Stimulated activated naive CD8-positive, alpha-beta T cell treated with anti-CD3 and anti-CD28 coated beads, Interleukin-15, Interleukin-2, amounts not matched to agents 100 ng/mL and 50 ng/mL, for 24 hours (primary cell): ENCODE measurements at regions not wholly inside any gene's neighbourhood (a gene's known extent, or its start where the extent isn't known, plus 50 kb on each side); places are given as distances from the start of the nearest gene placed in this dataset.
"Not testable (repeated sequence)": the region's sequence is repeated elsewhere in the genome, so short reads cannot be mapped to it uniquely, and the experiment has no call there.

ENCODE experiments used
- H3K27ac Mint-ChIP-seq: one replicate; pipeline ENCODE4 v1.8.0; 2021; ENCODE audit warnings: mild to moderate bottlenecking, mixed read lengths
- H3K27me3 Mint-ChIP-seq: one replicate; pipeline ENCODE4 v1.8.0; 2021; ENCODE audit warnings: mixed read lengths
- H3K36me3 Mint-ChIP-seq: one replicate; pipeline ENCODE4 v1.8.0; 2021; ENCODE audit warnings: low read depth, mixed read lengths
- H3K4me1 Mint-ChIP-seq: one replicate; pipeline ENCODE4 v1.8.0; 2021; ENCODE audit warnings: low read depth, mixed read lengths
- H3K4me3 Mint-ChIP-seq: one replicate; pipeline ENCODE4 v1.8.0; 2021; ENCODE audit warnings: mild to moderate bottlenecking, mixed read lengths
- H3K9me3 Mint-ChIP-seq: one replicate; pipeline ENCODE4 v1.8.0; 2021; ENCODE audit warnings: mixed read lengths

DNA sequence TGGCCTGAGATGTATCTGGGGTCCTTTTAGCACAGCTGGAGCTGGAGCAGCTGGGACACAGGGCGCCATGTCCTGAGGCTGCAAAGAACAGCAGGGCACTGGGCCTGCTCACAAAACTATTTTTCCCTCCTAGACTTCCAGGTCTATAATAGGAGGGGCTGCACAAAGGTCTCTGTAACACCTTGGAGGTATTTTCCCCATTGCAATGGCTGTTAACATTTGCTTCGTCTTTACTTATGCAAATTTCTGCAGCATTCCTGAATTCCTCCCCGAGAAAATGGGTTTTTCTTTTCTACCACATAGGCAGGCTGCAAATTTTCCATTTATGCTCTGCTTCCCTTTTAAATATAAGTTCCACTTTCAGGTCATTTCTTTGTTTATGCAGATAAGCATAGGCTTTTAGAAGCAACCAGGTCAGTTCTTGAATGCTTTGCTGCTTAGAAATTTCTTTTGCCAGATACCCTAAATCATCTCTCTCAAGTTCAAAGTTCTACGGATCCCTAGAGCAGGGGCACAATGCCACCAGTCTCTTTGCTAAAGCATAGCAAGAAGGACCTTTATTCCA is 130.8 kb downstream of the PCSK1 start:
- Mint-ChIP-seq H3K27ac (no peak overlapping the region), H3K4me3 (no peak overlapping the region), H3K36me3 (no peaks in the 10 kb centered on the region), H3K27me3 (peaks cover 8% of the 10 kb centered on the region), H3K9me3 (peaks cover 13% of the 10 kb centered on the region), H3K4me1 (no peaks in the 10 kb centered on the region)

DNA sequence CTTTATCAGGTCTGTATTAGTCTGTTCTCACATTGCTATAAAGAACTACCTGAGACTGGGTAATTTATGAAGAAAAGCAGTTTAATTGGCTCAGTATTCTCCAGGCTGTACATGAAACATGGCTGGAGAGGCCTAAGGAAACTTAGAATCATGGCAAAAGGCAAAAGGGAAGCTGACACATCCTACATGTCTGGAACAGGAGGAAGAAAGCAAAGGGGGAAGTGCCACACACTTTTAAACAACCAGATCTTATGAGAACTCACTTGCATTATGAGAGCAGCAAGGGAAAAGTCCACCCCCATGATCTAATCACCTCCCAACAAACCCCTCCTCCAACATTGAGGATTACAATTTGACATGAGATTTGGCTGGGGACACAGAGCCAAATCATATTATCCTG is 132.1 kb downstream of the PCSK1 start:
- Mint-ChIP-seq H3K27me3 (no peaks in the 10 kb centered on the region), H3K36me3 (no peaks in the 10 kb centered on the region), H3K27ac (no peak overlapping the region), H3K4me3 (no peak overlapping the region), H3K4me1 (no peaks in the 10 kb centered on the region), H3K9me3 (peaks cover 7% of the 10 kb centered on the region)

DNA sequence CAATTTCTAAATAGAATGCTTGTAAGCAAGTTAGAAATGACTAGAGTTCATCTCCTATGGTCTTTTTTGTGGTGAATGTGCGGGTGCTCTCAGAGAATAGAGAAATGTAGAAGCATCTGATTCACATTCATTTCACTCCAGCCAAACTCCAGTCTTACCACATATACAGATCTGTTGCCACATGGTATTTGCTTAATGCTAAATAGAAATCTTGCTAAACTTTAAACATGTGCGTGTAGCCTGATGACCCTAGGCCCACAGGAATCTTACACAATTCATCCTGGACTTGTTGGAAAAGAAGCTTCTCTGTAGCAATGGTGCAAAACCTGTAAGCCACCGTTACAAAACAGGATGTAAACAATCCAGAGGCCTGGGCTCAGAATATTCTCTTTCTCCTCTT is 135.2 kb downstream of the PCSK1 start:
- Mint-ChIP-seq H3K9me3 (peaks cover 7% of the 10 kb centered on the region), H3K4me3 (no peak overlapping the region), H3K27ac (no peak overlapping the region), H3K36me3 (no peaks in the 10 kb centered on the region), H3K4me1 (no peaks in the 10 kb centered on the region), H3K27me3 (peaks cover 1% of the 10 kb centered on the region)

DNA sequence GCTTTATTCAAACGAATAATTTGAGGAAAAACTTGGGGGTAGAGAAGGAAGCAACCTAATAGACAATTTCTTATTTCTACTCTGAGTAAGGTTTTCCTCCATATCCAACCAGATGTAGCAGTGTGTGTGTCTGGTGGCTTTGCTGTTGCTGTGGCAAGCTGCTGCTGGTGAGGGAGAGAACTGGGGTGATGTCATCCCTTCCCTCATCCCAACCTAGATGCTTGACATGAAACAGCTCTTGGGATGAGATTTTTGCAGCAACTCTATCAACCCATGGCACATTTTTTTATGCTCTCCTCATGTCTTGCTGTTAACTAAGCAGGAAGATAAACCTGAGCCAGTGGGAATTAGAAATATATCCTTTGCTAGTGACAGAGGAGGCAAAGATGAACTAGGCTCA is 135.8 kb downstream of the PCSK1 start:
- no peak overlapping the region for H3K27ac Mint-ChIP-seq
- H3K4me1 Mint-ChIP-seq = no peaks in the 10 kb centered on the region
- H3K4me3 Mint-ChIP-seq = no peak overlapping the region
- peaks cover under 1% of the 10 kb centered on the region for H3K9me3 Mint-ChIP-seq
- no peaks in the 10 kb centered on the region for H3K36me3 Mint-ChIP-seq
- H3K27me3 Mint-ChIP-seq = peaks cover 7% of the 10 kb centered on the region

DNA sequence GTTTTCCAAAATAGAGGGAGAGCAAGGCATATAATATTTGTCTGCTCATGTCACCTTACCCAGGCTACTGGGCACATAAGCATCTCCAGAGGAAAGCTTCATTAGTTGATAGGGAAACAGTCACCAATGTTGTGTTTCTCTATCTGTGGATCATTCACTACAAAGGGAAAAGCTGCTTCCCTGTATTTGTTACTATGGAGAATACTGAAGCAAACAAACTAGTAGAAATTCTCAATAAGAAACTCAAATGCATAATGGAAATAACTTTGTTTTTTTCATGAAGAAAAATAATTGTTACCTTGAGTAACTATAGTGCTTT is 138.2 kb downstream of the PCSK1 start:
- no peaks in the 10 kb centered on the region for H3K36me3 Mint-ChIP-seq
- H3K4me3 Mint-ChIP-seq = no peak overlapping the region
- peaks cover 18% of the 10 kb centered on the region for H3K27me3 Mint-ChIP-seq
- no peak overlapping the region for H3K27ac Mint-ChIP-seq
- H3K4me1 Mint-ChIP-seq = no peaks in the 10 kb centered on the region
- peaks cover 5% of the 10 kb centered on the region for H3K9me3 Mint-ChIP-seq

DNA sequence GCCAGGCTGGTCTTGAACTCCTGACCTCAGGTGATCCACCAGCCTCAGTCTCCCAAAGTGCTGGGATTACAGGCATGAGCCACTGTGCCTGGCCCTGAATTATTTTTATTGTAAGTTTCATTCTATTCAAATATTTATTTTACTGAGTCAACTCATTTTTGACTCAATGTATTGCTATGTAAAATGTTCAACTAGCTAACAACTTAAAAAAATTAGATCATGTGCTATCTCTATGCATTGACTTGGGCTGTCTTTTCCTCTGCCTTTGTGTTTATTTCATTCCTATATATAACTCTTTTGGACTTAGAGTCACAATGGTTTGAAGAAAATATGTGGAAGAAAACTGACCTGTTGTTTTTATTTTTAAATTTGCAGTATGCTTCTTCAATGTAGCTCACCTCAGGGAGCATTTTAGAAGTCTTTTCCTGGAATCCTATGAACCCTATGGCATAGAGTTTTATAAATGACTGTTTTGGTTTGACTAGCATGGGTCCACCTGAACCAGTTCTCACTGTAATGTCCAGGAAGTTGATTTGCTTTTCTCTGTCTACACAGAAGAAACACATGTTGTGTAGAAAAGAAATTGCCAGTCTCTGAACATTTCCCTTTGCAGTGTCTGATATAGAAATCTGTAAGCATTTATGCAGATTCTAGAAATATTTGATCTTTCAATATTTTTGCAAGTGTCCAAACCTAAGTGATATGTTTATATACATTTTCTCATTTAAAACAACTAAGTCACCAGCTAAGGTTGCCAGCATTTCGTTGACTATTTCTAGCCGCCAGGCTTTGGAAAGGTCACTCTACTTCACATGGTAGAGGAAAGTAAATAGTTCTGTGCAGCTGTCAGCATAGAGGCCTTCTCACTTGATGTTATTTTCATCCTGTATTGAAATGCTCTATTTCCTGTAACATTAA is 138.8 kb downstream of the PCSK1 start:
- no peak overlapping the region for H3K27ac Mint-ChIP-seq
- H3K27me3 Mint-ChIP-seq = peaks cover 22% of the 10 kb centered on the region
- peaks cover 9% of the 10 kb centered on the region for H3K9me3 Mint-ChIP-seq
- peaks cover 4% of the 10 kb centered on the region for H3K4me1 Mint-ChIP-seq
- peaks cover 4% of the 10 kb centered on the region for H3K36me3 Mint-ChIP-seq
- H3K4me3 Mint-ChIP-seq = no peak overlapping the region

DNA sequence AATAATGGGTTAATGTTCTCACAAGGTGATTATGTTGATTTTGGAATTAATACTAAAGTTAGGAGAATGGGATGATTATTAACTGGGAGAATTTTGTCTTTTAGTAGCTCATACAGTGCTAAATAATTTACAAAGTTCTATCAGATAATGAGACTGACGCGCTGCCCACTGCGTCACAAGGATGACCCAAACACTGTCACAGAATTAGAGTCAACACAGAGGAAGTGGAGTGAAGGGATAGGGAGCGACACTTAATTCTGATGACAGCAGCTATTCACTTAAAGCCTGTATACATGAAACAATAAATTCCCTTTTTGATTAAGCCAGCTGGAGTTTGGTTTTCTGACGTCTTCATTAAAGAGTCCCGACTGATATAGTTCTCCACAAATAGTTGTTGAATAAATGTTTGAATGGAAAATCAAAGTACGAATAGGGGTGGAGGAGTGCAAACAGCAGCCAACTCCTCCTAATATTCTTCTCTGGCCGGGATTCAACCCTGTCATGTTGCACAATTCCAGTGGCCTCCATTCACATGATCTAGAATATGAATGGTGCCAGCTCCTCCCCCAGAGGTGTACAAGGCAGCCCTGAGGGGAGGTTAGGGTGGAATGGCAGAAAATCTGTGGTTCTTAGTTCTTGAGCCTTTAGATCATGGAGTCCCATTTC is 140.3 kb downstream of the PCSK1 start:
- peaks cover 8% of the 10 kb centered on the region for H3K4me1 Mint-ChIP-seq
- peaks cover 25% of the 10 kb centered on the region for H3K27me3 Mint-ChIP-seq
- H3K9me3 Mint-ChIP-seq = peaks cover 10% of the 10 kb centered on the region
- peaks cover 4% of the 10 kb centered on the region for H3K36me3 Mint-ChIP-seq
- no peak overlapping the region for H3K4me3 Mint-ChIP-seq
- H3K27ac Mint-ChIP-seq = no peak overlapping the region

DNA sequence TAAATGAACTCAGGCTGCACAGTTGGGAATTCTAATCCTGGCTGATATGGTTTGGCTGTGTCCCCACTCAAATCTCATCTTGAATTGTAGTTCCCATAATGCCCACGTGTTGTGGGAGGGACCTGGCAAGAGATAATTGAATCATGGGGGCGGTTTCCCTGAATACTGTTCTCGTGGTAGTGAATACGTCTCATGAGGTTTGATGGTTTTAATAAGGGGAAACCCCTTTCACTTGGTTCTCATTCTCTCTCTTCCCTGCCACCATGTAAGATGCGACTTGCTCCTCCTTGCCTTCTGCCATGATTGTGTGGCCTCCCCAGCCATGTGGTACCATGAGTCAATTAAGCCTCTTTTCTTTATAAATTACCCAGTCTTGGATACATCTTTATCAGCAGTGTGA is 143.8 kb downstream of the PCSK1 start:
- Mint-ChIP-seq H3K9me3 (peaks cover 10% of the 10 kb centered on the region), H3K27me3 (peaks cover 52% of the 10 kb centered on the region)
- not testable (repeated sequence) for H3K36me3 Mint-ChIP-seq, H3K4me1 Mint-ChIP-seq, H3K4me3 Mint-ChIP-seq, H3K27ac Mint-ChIP-seq

DNA sequence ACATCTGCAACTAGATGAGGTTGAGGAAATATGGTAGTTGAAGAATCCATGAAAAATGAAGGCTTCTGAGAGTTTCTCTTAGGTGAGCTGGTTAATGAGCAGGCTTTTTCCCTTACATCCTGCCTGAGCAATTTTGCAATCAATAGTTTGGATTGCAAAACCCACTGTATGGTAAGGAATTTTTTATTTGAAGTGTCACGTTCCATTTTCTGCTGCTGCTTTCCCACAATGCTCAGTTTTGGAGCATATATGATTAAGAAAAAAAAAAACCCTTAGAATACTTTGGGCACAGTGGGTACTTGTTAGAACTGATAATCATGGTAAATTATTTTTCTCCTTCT is 144.2 kb downstream of the PCSK1 start:
- H3K9me3 Mint-ChIP-seq = peaks cover 10% of the 10 kb centered on the region
- H3K27ac Mint-ChIP-seq = no peak overlapping the region
- peaks cover 4% of the 10 kb centered on the region for H3K36me3 Mint-ChIP-seq
- no peak overlapping the region for H3K4me3 Mint-ChIP-seq
- H3K4me1 Mint-ChIP-seq = peaks cover 8% of the 10 kb centered on the region
- H3K27me3 Mint-ChIP-seq = peaks cover 57% of the 10 kb centered on the region

DNA sequence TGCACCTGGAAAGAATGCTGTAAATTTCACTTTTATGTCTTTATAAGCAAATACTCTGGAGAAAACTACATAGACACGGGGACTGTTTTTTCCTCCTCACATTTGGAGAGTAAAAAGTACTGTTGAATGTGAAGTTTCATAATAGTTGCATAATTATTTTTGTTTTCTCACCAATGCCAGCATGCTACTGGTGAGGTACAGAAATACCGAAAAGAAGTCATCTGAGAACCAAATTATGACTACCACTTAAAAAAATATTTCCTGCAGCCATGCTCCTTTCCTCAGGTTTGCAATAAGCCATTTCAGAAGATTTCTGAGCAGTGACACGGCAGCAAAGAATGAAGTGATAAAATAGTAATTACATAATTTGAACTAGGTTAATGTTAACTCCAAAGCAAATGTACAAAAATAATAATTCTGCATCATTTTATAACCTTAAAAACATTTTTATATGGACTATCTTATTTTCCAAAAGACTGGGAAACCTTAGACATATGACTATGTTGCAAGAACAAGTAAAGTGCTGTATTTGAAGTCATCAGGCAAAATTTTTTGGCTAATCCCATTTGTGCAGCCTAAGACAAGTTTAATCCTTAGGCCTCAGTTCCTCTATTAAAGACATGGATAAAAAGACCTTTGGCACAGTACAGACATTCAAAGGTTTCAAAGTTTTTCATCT is 144.7 kb downstream of the PCSK1 start:
- Mint-ChIP-seq H3K9me3 (peaks cover 10% of the 10 kb centered on the region), H3K4me3 (no peak overlapping the region), H3K4me1 (peaks cover 8% of the 10 kb centered on the region), H3K36me3 (peaks cover 4% of the 10 kb centered on the region), H3K27ac (no peak overlapping the region), H3K27me3 (peaks cover 62% of the 10 kb centered on the region)

DNA sequence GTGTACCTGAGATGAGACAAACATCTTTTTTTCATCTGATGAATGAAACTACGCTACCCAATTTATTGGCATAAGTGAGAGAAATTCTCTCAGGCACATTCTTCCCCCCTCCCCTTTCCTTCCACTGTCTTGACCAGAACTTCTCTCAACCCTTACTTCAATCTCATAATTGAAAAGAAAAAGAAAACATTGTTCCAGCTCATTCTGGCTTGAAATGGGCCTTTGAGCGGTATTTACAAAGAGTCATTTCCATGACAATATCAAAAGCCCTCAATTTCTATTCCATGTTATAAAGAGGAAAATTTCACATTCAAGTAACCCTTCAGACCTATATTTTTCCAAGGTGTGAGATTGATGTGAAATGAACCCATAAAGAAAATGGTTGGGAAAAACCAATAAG is 145.9 kb downstream of the PCSK1 start:
- Mint-ChIP-seq H3K9me3 (peaks cover 10% of the 10 kb centered on the region), H3K36me3 (peaks cover 4% of the 10 kb centered on the region), H3K4me3 (no peak overlapping the region), H3K27me3 (peaks cover 58% of the 10 kb centered on the region), H3K27ac (no peak overlapping the region), H3K4me1 (peaks cover 8% of the 10 kb centered on the region)

DNA sequence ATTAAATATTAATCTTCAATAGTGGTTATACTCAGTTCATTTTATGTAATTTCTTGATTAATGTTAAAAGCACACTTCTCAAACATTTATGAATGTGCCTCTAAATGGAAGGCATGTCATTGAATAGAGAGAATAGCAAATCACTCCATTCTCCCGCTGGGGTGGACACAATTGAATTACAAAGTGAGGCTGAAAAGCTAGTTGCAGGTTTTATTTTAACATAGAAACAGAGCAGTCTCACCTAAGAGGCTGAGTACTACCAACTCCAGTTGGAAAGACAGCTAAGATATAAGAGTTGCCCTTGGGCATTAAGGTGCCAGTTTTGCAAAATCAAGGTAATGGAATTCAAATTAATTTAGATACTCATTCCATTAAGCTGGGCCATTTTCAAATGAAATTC is 147.2 kb downstream of the PCSK1 start:
- H3K27ac Mint-ChIP-seq = no peak overlapping the region
- peaks cover 4% of the 10 kb centered on the region for H3K36me3 Mint-ChIP-seq
- H3K4me1 Mint-ChIP-seq = peaks cover 10% of the 10 kb centered on the region
- no peak overlapping the region for H3K4me3 Mint-ChIP-seq
- peaks cover 61% of the 10 kb centered on the region for H3K27me3 Mint-ChIP-seq
- peaks cover 5% of the 10 kb centered on the region for H3K9me3 Mint-ChIP-seq

DNA sequence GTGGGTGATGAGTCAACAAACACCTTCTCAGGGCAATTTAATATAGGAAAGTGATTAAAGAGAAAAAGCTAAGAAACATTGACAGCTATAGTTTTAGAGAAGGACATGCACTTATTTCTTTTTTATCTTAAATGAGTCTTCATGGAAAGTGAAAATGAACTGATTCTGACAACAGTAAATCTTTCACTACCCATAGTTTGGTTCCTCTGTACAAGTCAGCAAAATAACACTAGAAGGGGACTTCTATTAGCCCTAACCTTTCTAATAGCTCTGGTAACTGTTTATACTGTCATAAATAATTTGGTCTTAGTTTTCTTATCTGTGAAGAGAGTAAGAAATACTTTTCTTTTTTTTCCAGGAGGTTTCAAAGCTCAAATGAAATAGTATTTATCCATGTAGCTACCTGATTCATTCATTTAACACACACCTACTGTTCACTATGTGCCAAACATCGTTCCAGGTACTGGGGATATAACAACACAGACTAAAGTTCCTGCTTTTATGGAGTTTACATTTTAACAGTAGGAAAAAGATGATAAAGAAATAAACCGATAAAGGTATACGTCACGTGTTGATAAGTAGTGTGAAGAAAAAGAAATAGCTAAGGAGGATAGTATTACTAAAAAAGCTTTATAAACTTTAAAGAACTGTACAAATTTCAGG is 148.2 kb downstream of the PCSK1 start:
- Mint-ChIP-seq H3K4me3 (no peak overlapping the region), H3K9me3 (peaks cover 5% of the 10 kb centered on the region), H3K4me1 (peaks cover 20% of the 10 kb centered on the region), H3K27me3 (peaks cover 61% of the 10 kb centered on the region), H3K27ac (no peak overlapping the region), H3K36me3 (peaks cover 4% of the 10 kb centered on the region)

DNA sequence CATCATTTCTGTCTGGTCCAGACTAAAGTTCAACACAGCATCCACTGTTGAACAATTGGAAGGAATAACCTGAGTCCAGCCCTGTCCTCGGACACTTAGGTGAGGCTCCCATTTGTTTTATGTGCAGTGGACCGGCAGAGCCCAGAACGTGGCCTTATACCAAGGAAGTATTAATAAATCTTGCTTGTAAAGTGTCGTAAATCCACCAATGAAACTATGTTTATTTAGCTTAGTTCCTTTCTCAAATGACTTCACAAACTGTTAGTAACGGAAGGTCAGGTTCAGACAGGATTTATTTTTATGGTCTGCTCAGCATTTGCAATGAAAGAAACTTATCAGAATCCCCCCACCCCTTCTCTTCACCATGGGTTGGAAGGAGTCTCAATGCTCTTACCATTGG is 149.5 kb downstream of the PCSK1 start:
- Mint-ChIP-seq H3K9me3 (no peaks in the 10 kb centered on the region), H3K4me3 (no peak overlapping the region), H3K36me3 (no peaks in the 10 kb centered on the region), H3K4me1 (peaks cover 15% of the 10 kb centered on the region), H3K27ac (no peak overlapping the region), H3K27me3 (peaks cover 57% of the 10 kb centered on the region)

DNA sequence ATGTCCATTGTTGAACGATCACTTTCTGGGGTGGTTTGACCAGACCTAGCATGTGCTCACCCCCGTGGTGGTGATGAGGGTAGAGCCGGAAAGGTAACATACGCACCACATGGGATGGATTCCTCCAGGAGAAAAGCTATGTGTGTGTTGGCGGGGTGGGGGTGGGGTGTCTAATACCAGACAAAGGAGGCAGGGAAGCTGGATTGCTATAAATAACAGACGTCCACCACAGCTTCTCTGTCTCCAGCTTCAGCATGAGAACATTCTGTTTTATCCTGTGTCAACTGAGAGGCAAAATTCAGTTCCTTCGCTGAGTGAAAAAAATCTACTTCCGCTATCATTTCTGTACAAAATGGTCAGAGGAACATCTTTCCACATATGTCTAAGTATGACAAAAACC is 151.0 kb downstream of the PCSK1 start:
- Mint-ChIP-seq H3K4me3 (no peak overlapping the region), H3K27ac (no peak overlapping the region), H3K36me3 (no peaks in the 10 kb centered on the region), H3K4me1 (peaks cover 15% of the 10 kb centered on the region), H3K27me3 (peaks cover 57% of the 10 kb centered on the region), H3K9me3 (no peaks in the 10 kb centered on the region)
